ENCODE measurements at regions not wholly inside any gene's neighbourhood (a gene's known extent, or its start where the extent isn't known, plus 50 kb on each side); places are given as distances from the start of the nearest gene placed in this dataset.

- TF ChIP-seq CTCF (IDR thresholded peaks at IDR 0.05; ENCODE audit: low read length) (no peak), EZH2 (IDR thresholded peaks at IDR 0.05; ENCODE audit: borderline replicate concordance, low read length) (no peak)
Observed at GRCh38 chr12:124651516-124652273, 84.3 kb upstream of the NCOR2 start.

All from OCI-LY1 (cell line).